NCI-H1092 treated with DMSO at 0.1 percent for 48 hours (cell line): ENCODE measurements at regions not wholly inside any gene's neighbourhood (a gene's known extent, or its start where the extent isn't known, plus 50 kb on each side); places are given as distances from the start of the nearest gene placed in this dataset.

Source experiments
- DNase-seq: peaks from one replicate; lab custom pipeline; 2025; lab: John Stamatoyannopoulos, UW

- no peak for DNase-seq
These were observed 707.5 kb downstream of the SLITRK6 start for GRCh38 chr13:85091631-85092234.

GRCh38 chr13:85089186-85089585 lies 710.0 kb downstream of the SLITRK6 start:
- DNase-seq, result no peak

- DNase-seq, result no peak
These were observed 718.5 kb downstream of the SLITRK6 start for GRCh38 chr13:85080691-85081090.

- no peak for DNase-seq
These were observed 722.9 kb downstream of the SLITRK6 start for GRCh38 chr13:85076343-85076742.

GRCh38 chr13:85074543-85075313 lies 724.5 kb downstream of the SLITRK6 start:
- DNase-seq, result no peak

- DNase-seq, result no peak
These were observed 731.0 kb downstream of the SLITRK6 start for GRCh38 chr13:85068231-85068630.

GRCh38 chr13:85040215-85040614 lies 759.0 kb downstream of the SLITRK6 start:
- no peak for DNase-seq

- DNase-seq, result no peak
These were observed 767.4 kb downstream of the SLITRK6 start for GRCh38 chr13:85031771-85032170.

- no peak for DNase-seq
These were observed 771.2 kb downstream of the SLITRK6 start for GRCh38 chr13:85028035-85028434.

- DNase-seq, result no peak
These were observed 780.1 kb downstream of the SLITRK6 start for GRCh38 chr13:85019121-85019520.

- DNase-seq, result no peak
These were observed 786.2 kb downstream of the SLITRK6 start for GRCh38 chr13:85013006-85013405.

GRCh38 chr13:85009447-85009846 lies 789.8 kb downstream of the SLITRK6 start:
- DNase-seq, result no peak

GRCh38 chr13:84999252-84999651 lies 800.0 kb downstream of the SLITRK6 start:
- no peak for DNase-seq

- no peak for DNase-seq
These were observed 800.5 kb downstream of the SLITRK6 start for GRCh38 chr13:84998681-84999080.

- no peak for DNase-seq
These were observed 801.4 kb downstream of the SLITRK6 start for GRCh38 chr13:84997858-84998257.

GRCh38 chr13:84994582-84994981 lies 804.6 kb downstream of the SLITRK6 start:
- no peak for DNase-seq

GRCh38 chr13:84985860-84986259 lies 813.4 kb downstream of the SLITRK6 start:
- no peak for DNase-seq

- no peak for DNase-seq
These were observed 815.9 kb downstream of the SLITRK6 start for GRCh38 chr13:84983321-84983720.

- DNase-seq, result no peak
These were observed 818.6 kb downstream of the SLITRK6 start for GRCh38 chr13:84980571-84980970.

- no peak for DNase-seq
These were observed 820.4 kb downstream of the SLITRK6 start for GRCh38 chr13:84978851-84979250.

- DNase-seq, result no peak
These were observed 825.6 kb downstream of the SLITRK6 start for GRCh38 chr13:84973661-84974060.

GRCh38 chr13:84972907-84973306 lies 826.3 kb downstream of the SLITRK6 start:
- no peak for DNase-seq

- DNase-seq, result no peak
These were observed 836.4 kb downstream of the SLITRK6 start for GRCh38 chr13:84962849-84963248.
